NCI-H748 (cell line): ENCODE measurements at regions not wholly inside any gene's neighbourhood (a gene's known extent, or its start where the extent isn't known, plus 50 kb on each side); places are given as distances from the start of the nearest gene placed in this dataset.

Experiments
- DNase-seq: peaks from one replicate; lab custom pipeline; 2025; ENCODE audit not compliant: unreplicated experiment; lab: John Stamatoyannopoulos, UW

- no peak for DNase-seq
Observed at GRCh38 chr1:185373813-185374529, 56.9 kb upstream of the IVNS1ABP start.

- no peak for DNase-seq
Observed at GRCh38 chr1:185369786-185370185, 52.7 kb upstream of the IVNS1ABP start.

- DNase-seq: no peak
Observed at GRCh38 chr1:185368913-185369491, 52.0 kb upstream of the IVNS1ABP start.

GRCh38 chr1:185368313-185368855, 51.3 kb upstream of the IVNS1ABP start:
- DNase-seq: no peak

GRCh38 chr1:185367218-185367617, 50.2 kb upstream of the IVNS1ABP start:
- DNase-seq: no peak
